Neural progenitor cell (in vitro differentiated cells): ENCODE measurements at regions not wholly inside any gene's neighbourhood (a gene's known extent, or its start where the extent isn't known, plus 50 kb on each side); places are given as distances from the start of the nearest gene placed in this dataset.

Experiments used
- DNase-seq: peaks from one replicate; pipeline ENCODE4 v3.0.0-alpha.2; 2016; ENCODE audit warnings: low spot score
- H2AFZ ChIP-seq: fragments of 200-600 bp; sonication (generic); replicated peaks from 2 replicates; pipeline ENCODE4 v1.6.1; 2016; ENCODE audit warnings: antibody characterized with exemption
- H3F3A ChIP-seq: fragments of 200-600 bp; sonication (generic); 2 replicates; pipeline ENCODE4 v1.6.1; 2016; ENCODE audit warnings: antibody characterized with exemption, low read depth
- H3K27ac ChIP-seq: fragments of 200-600 bp; sonication (generic); 2 replicates; pipeline ENCODE4 v1.5.1; 2016; ENCODE audit warnings: mild to moderate bottlenecking
- H3K27me3 ChIP-seq: fragments of 200-600 bp; sonication (generic); 2 replicates; pipeline ENCODE4 v1.6.1; 2016; ENCODE audit warnings: mild to moderate bottlenecking, moderate library complexity
- H3K36me3 ChIP-seq: fragments of 200-600 bp; sonication (generic); 2 replicates; pipeline ENCODE4 v1.5.1; 2016
- H3K4me1 ChIP-seq: fragments of 200-600 bp; sonication (generic); 2 replicates; pipeline ENCODE4 v1.6.1; 2016; ENCODE audit warnings: mixed run types
- H3K4me2 ChIP-seq: fragments of 200-600 bp; sonication (generic); 2 replicates; pipeline ENCODE4 v1.6.1; 2016
- H3K4me3 ChIP-seq: fragments of 200-600 bp; sonication (generic); 2 replicates; pipeline ENCODE4 v1.5.1; 2016
- H3K79me2 ChIP-seq: fragments of 200-600 bp; sonication (generic); 2 replicates; pipeline ENCODE4 v1.6.1; 2016; ENCODE audit warnings: low read depth
- H3K9ac ChIP-seq: fragments of 200-600 bp; sonication (generic); 2 replicates; pipeline ENCODE4 v1.6.1; 2016
- H3K9me3 ChIP-seq: fragments of 200-600 bp; sonication (generic); 2 replicates; pipeline ENCODE4 v1.5.1; 2016; ENCODE audit warnings: low read depth
- H4K20me1 ChIP-seq: fragments of 200-600 bp; sonication (generic); 2 replicates; pipeline ENCODE4 v1.6.1; 2016; ENCODE audit warnings: low read depth
- H3K27ac Mint-ChIP-seq: 3 replicates; pipeline ENCODE4 v1.8.0; 2021; ENCODE audit warnings: mixed read lengths
- H3K27me3 Mint-ChIP-seq: 2 replicates; pipeline ENCODE4 v1.8.0; 2022; ENCODE audit warnings: low read depth, mild to moderate bottlenecking, inconsistent platforms, moderate library complexity, mixed read lengths; ENCODE audit not compliant: insufficient read depth
- H3K36me3 Mint-ChIP-seq: 3 replicates; pipeline ENCODE4 v1.8.0; 2021; ENCODE audit warnings: mixed read lengths
- H3K4me1 Mint-ChIP-seq: 3 replicates; pipeline ENCODE4 v1.8.0; 2021; ENCODE audit warnings: mixed read lengths
- H3K4me3 Mint-ChIP-seq: 3 replicates; pipeline ENCODE4 v1.8.0; 2021; ENCODE audit warnings: mild to moderate bottlenecking, moderate library complexity, mixed read lengths
- H3K9me3 Mint-ChIP-seq: 3 replicates; pipeline ENCODE4 v1.8.0; 2020; ENCODE audit warnings: mixed read lengths
- EZH2 ChIP-seq: fragments of 200-600 bp; sonication (generic); IDR thresholded peaks from 2 replicates; pipeline ENCODE4 v1.6.1; 2017; ENCODE audit warnings: antibody characterized with exemption, mild to moderate bottlenecking, moderate library complexity
- EZH2phosphoT487 ChIP-seq: fragments of 200-600 bp; sonication (generic); IDR thresholded peaks from 2 replicates; pipeline ENCODE4 v1.6.1; 2017; ENCODE audit warnings: antibody characterized with exemption
- TF ChIP-seq, protein P1 (sequence below): fragments of 200-600 bp; sonication (generic); IDR thresholded peaks from 2 replicates; pipeline ENCODE4 v1.5.1; 2017; ENCODE audit warnings: antibody characterized with exemption, mild to moderate bottlenecking

DNA sequence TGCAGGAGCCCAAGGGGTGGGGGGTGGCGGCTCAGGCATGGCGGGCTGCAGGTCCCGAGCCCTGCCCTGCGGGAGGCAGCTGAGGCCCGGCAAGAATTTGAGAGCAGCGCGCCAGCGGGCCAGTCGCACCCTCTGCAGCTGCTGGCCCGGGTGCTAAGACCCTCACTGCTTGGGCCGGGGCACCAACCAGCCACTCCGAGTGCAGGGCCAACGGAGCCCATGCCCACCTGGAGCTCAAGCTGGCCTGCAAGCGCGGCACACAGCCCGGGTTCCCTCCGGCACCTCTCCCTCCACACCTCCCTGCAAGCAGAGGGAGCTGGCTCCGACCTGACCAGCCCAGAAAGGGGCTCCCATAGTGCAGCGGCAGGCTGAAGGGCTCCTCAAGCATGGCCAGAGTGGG lies 758.2 kb upstream of the INTU start:
- Mint-ChIP-seq H3K27ac (no peak overlapping the region), H3K36me3 (no peaks in the 10 kb centered on the region), H3K9me3 (peaks cover 20% of the 10 kb centered on the region), H3K4me3 (no peak overlapping the region), H3K4me1 (no peaks in the 10 kb centered on the region), H3K27me3 (no peaks in the 10 kb centered on the region)
- no peak for DNase-seq
- Histone ChIP-seq H3K79me2 (no peaks in the 10 kb centered on the region), H3K4me1 (no peaks in the 10 kb centered on the region), H3K27ac (no peak overlapping the region), H3K36me3 (no peaks in the 10 kb centered on the region), H3F3A (no peaks in the 10 kb centered on the region), H3K27me3 (no peaks in the 10 kb centered on the region), H4K20me1 (no peaks in the 10 kb centered on the region), H2AFZ (no peak overlapping the region), H3K9ac (no peak overlapping the region), H3K4me2 (no peak overlapping the region), H3K9me3 (no peaks in the 10 kb centered on the region), H3K4me3 (no peak overlapping the region)
- TF ChIP-seq EZH2 = no peak
- no peak for TF ChIP-seq EZH2phosphoT487
- TF ChIP-seq, protein P1, sequence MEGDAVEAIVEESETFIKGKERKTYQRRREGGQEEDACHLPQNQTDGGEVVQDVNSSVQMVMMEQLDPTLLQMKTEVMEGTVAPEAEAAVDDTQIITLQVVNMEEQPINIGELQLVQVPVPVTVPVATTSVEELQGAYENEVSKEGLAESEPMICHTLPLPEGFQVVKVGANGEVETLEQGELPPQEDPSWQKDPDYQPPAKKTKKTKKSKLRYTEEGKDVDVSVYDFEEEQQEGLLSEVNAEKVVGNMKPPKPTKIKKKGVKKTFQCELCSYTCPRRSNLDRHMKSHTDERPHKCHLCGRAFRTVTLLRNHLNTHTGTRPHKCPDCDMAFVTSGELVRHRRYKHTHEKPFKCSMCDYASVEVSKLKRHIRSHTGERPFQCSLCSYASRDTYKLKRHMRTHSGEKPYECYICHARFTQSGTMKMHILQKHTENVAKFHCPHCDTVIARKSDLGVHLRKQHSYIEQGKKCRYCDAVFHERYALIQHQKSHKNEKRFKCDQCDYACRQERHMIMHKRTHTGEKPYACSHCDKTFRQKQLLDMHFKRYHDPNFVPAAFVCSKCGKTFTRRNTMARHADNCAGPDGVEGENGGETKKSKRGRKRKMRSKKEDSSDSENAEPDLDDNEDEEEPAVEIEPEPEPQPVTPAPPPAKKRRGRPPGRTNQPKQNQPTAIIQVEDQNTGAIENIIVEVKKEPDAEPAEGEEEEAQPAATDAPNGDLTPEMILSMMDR = no peak

DNA sequence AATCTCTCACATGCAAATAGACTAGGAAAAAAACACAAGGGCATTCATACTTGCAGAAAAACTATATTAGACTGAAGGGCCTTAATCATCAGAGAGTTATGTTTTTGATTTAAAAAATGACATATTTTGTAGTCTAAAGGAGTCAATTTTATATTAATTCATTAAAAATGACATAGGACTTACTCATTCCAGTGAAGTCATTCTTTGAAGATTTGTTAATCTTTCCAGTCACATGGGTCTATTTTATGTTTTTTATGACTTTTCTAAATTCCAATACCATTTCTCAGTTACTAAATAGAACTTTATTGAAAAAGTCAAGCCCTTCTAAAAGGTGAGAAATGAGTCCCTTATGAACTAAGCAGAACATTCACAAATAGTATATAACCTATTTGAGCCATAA lies 743.8 kb upstream of the INTU start:
- Histone ChIP-seq H4K20me1 (no peaks in the 10 kb centered on the region), H3K4me1 (no peaks in the 10 kb centered on the region), H3K79me2 (no peaks in the 10 kb centered on the region), H3F3A (no peaks in the 10 kb centered on the region), H3K27ac (no peak overlapping the region), H3K27me3 (no peaks in the 10 kb centered on the region), H3K4me3 (no peak overlapping the region), H3K9me3 (no peaks in the 10 kb centered on the region), H3K9ac (no peak overlapping the region), H2AFZ (no peak overlapping the region), H3K36me3 (no peaks in the 10 kb centered on the region), H3K4me2 (no peak overlapping the region)
- H3K4me1 Mint-ChIP-seq = peaks cover 4% of the 10 kb centered on the region
- no peak overlapping the region for H3K4me3 Mint-ChIP-seq
- no peak for TF ChIP-seq EZH2
- TF ChIP-seq EZH2phosphoT487 = no peak
- TF ChIP-seq, protein P1 = no peak
- no peaks in the 10 kb centered on the region for H3K9me3 Mint-ChIP-seq
- H3K27ac Mint-ChIP-seq = no peak overlapping the region
- H3K36me3 Mint-ChIP-seq = no peaks in the 10 kb centered on the region
- H3K27me3 Mint-ChIP-seq = peaks cover 5% of the 10 kb centered on the region
- DNase-seq = no peak

DNA sequence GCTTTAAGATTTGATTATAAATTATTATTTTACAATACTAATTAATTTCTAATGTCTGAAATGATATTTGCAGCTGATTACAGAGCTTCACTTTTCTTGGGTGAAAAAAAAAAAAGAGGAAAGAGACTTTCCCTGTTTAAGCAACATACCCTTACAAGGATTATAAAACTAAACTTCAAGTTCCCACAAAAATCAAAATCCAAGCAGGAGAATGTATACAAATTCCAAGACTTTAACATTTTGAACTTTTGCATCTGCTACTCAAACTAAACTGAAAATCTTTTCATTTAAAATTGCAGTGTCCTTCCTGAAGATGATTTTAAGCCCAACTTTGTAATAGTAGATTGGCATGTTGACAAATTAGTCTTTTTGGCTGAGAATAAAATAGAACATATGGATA lies 742.4 kb upstream of the INTU start:
- Mint-ChIP-seq H3K9me3 (no peaks in the 10 kb centered on the region), H3K27me3 (peaks cover 5% of the 10 kb centered on the region), H3K36me3 (no peaks in the 10 kb centered on the region), H3K4me3 (no peak overlapping the region), H3K27ac (no peak overlapping the region), H3K4me1 (no peaks in the 10 kb centered on the region)
- Histone ChIP-seq H4K20me1 (no peaks in the 10 kb centered on the region), H3K4me1 (no peaks in the 10 kb centered on the region), H3K27ac (no peak overlapping the region), H3K36me3 (no peaks in the 10 kb centered on the region), H3K79me2 (no peaks in the 10 kb centered on the region), H3K4me3 (no peak overlapping the region), H3K9me3 (no peaks in the 10 kb centered on the region), H3K27me3 (no peaks in the 10 kb centered on the region), H3F3A (no peaks in the 10 kb centered on the region), H2AFZ (no peak overlapping the region), H3K4me2 (no peak overlapping the region), H3K9ac (no peak overlapping the region)
- TF ChIP-seq EZH2 = no peak
- TF ChIP-seq EZH2phosphoT487 = no peak
- TF ChIP-seq, protein P1 = no peak
- DNase-seq = no peak

DNA sequence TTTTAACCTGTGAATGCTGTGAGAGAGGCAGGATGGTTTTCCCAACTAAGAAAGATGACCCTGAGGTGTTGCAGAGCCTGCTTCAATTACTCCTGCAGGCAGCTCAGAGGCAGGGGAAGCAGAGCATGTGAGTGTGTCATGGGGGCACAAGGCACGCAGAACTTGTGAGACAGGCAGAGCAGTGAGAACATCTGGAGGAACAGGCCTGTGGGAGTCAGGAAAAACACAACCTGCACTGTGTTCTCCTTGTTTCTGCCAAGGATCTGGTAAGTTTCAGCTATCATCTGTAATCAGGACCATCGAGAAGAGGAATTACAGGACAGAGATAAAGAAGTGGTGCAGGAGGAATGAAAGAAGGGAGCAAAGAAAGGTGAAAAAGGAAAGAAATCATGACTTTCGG lies 741.8 kb upstream of the INTU start:
- Histone ChIP-seq H4K20me1 (no peaks in the 10 kb centered on the region), H3K79me2 (no peaks in the 10 kb centered on the region), H3K4me1 (no peaks in the 10 kb centered on the region), H3F3A (no peaks in the 10 kb centered on the region), H3K9me3 (no peaks in the 10 kb centered on the region), H3K36me3 (no peaks in the 10 kb centered on the region), H2AFZ (peak overlapping the region; percentile 13), H3K4me2 (no peak overlapping the region), H3K27ac (no peak overlapping the region), H3K4me3 (no peak overlapping the region), H3K9ac (no peak overlapping the region), H3K27me3 (no peaks in the 10 kb centered on the region)
- Mint-ChIP-seq H3K27ac (no peak overlapping the region), H3K4me3 (no peak overlapping the region), H3K36me3 (no peaks in the 10 kb centered on the region), H3K4me1 (no peaks in the 10 kb centered on the region), H3K9me3 (peaks cover 5% of the 10 kb centered on the region), H3K27me3 (peaks cover 5% of the 10 kb centered on the region)
- peak; percentile 2 for DNase-seq
- TF ChIP-seq EZH2phosphoT487 (no peak), EZH2 (no peak)
- TF ChIP-seq, protein P1 = no peak
